Tibial nerve (tissue), 4 donors: ENCODE measurements at regions not wholly inside any gene's neighbourhood (a gene's known extent, or its start where the extent isn't known, plus 50 kb on each side); places are given as distances from the start of the nearest gene placed in this dataset.

ENCODE experiments used
- DNase-seq, 2 donors: peaks; one replicate each; pipeline ENCODE4 v3.0.0-alpha.2; 2019; ENCODE audit warnings: low spot score in 2 of 2
- H3K27ac ChIP-seq, 4 donors: fragments of 200-600 bp; sonication (generic) in 3 of 4; one replicate each; pipeline ENCODE4 v1.5.1; 2017 to 2019; ENCODE audit warnings: mild to moderate bottlenecking in 1 of 4
- H3K27me3 ChIP-seq, 2 donors: fragments of 200-600 bp; sonication (generic) in 1 of 2; one replicate each; pipeline versions ENCODE4 v1.5.1 to v1.6.0; 2017 to 2019
- H3K36me3 ChIP-seq, 3 donors: fragments of 200-600 bp; sonication (generic); one replicate each; pipeline ENCODE4 v1.5.1; 2018 to 2019
- H3K4me1 ChIP-seq, 4 donors: fragments of 200-600 bp; sonication (generic) in 3 of 4; one replicate each; pipeline ENCODE4 v1.5.1; 2017 to 2019
- H3K4me3 ChIP-seq, 4 donors: fragments of 200-600 bp; sonication (generic) in 3 of 4; one replicate each; pipeline ENCODE4 v1.5.1; 2017 to 2019; ENCODE audit warnings: mild to moderate bottlenecking in 1 of 4, moderate library complexity in 1 of 4
- H3K9me3 ChIP-seq, 4 donors: fragments of 200-600 bp; sonication (generic) in 3 of 4; one replicate each; pipeline ENCODE4 v1.5.1; 2017 to 2019
- CTCF ChIP-seq, 5 experiments: fragments of 200-600 bp in 3 of 5; fragments of 450-650 bp in 2 of 5; sonication (generic) in 3 of 5; IDR thresholded peaks; one replicate each; pipeline ENCODE4 v1.5.1; 2016 to 2019; ENCODE audit warnings: antibody characterized with exemption in 5 of 5, mild to moderate bottlenecking in 3 of 5, moderate library complexity in 2 of 5
- EP300 ChIP-seq, 2 donors: sonication (generic); formaldehyde crosslinking; IDR thresholded peaks; one replicate each; pipeline ENCODE4 v1.6.1; 2017; ENCODE audit warnings: antibody characterized with exemption in 2 of 2, mild to moderate bottlenecking in 1 of 2
- POLR2A ChIP-seq, 2 donors: fragments of 450-650 bp; IDR thresholded peaks; one replicate each; pipeline ENCODE4 v1.6.1; 2017; ENCODE audit warnings: antibody characterized with exemption in 2 of 2, mild to moderate bottlenecking in 2 of 2, moderate library complexity in 2 of 2
- WGBS, 2 donors: methylation state at CpG; one replicate each; pipeline ENCODE4 v1.1.5; 2018; 5-methylcytosine and 5-hydroxymethylcytosine counted together

DNA sequence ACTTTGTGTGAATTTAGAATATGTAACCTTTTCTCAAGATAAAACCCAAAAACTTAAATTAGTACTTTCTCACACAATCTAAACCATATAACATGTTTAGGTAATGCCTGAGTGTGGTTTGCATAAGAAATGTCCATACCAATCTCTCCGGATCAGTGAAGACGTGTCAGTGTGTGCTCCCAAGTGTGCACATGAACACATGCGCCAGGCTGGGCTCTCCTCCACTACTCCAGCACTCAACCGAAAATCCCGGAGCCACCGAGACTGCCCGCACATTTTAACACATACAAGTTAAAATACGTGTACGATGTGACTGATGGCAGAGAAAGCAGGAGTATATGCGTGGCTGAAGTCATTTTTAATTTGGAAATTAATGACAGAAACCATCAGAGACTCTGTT, 658.4 kb downstream of the EFNA5 start:
- Histone ChIP-seq H3K4me1 (no peaks in the 10 kb centered on the region), H3K9me3 (no peaks in the 10 kb centered on the region), H3K27me3 (no peaks in the 10 kb centered on the region), H3K4me3 (no peak overlapping the region), H3K27ac (no peak overlapping the region), H3K36me3 (no peaks in the 10 kb centered on the region)
- no peak for DNase-seq
- WGBS, 2 donors = 94% methylated on average over 10 of the region's 10 CpGs
- TF ChIP-seq POLR2A (IDR thresholded peaks at IDR 0.05) (no peak), CTCF (IDR thresholded peaks at IDR 0.05) (no peak), EP300 (IDR thresholded peaks at IDR 0.05) (no peak)

DNA sequence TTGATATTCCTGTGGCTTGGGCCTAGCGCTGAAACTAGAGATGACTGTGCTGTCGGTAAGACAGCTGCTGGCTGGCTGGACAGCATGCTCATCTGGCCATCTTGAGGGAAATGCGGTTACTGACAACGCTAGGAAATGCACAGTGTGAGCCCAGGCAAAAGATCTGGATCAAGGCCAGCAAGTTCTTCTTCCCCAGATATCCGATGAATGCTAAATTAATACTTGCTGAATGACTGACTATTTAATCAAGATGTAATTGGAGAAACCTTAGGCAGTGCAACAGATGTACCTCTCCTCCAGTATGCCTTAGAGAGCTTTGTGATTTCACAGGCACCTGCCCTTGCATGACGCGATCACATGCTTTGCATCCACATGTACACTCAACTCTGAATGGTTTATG, 659.1 kb downstream of the EFNA5 start:
- Histone ChIP-seq H3K9me3 (no peaks in the 10 kb centered on the region), H3K36me3 (no peaks in the 10 kb centered on the region), H3K27ac (no peak overlapping the region), H3K4me3 (no peak overlapping the region), H3K27me3 (no peaks in the 10 kb centered on the region), H3K4me1 (no peaks in the 10 kb centered on the region)
- WGBS, 2 donors = 76 to 80% methylated on average over 7 of the region's 7 CpGs
- TF ChIP-seq CTCF (IDR thresholded peaks at IDR 0.05) (no peak), POLR2A (IDR thresholded peaks at IDR 0.05) (no peak), EP300 (IDR thresholded peaks at IDR 0.05) (no peak)
- no peak for DNase-seq

GRCh38 chr5:107010060-107010459, 660.7 kb downstream of the EFNA5 start:
- no peaks in the 10 kb centered on the region for H3K27me3 ChIP-seq
- 94 to 95% methylated on average over 6 of the region's 6 CpGs for whole genome bisulfite sequencing, 2 donors
- H3K9me3 ChIP-seq = no peaks in the 10 kb centered on the region
- no peaks in the 10 kb centered on the region for H3K4me1 ChIP-seq
- H3K27ac ChIP-seq = no peak overlapping the region
- DNase-seq = no peak
- no peak for TF ChIP-seq EP300 (IDR thresholded peaks at IDR 0.05)
- no peak for TF ChIP-seq POLR2A (IDR thresholded peaks at IDR 0.05)
- TF ChIP-seq CTCF (IDR thresholded peaks at IDR 0.05) = no peak
- H3K4me3 ChIP-seq = no peak overlapping the region
- no peaks in the 10 kb centered on the region for H3K36me3 ChIP-seq

DNA sequence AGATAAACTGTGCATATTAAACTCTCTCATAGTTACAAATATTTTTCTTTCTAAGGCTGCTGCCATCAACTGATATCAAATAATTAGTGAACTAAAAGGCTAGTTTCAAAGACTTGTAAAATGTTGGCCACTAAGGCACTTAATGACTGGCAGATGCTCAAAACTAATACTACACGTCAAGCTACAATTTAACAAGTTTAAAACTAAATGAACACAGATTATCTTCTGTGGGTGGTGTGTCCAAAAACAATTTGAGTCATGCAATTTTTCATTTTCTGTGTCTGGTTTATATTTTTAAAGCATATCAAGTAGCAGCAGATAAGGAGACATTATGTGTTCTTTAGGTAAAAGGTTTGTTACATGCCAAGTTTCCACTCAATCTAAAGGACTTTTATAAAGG, 665.1 kb downstream of the EFNA5 start:
- DNase-seq = no peak
- TF ChIP-seq EP300 (IDR thresholded peaks at IDR 0.05) (no peak), POLR2A (IDR thresholded peaks at IDR 0.05) (no peak), CTCF (IDR thresholded peaks at IDR 0.05) (no peak)
- WGBS, 2 donors = 0 to 22% methylated on average over 1 of the region's 1 CpG

GRCh38 chr5:107005161-107005560, 665.6 kb downstream of the EFNA5 start:
- no peak for TF ChIP-seq CTCF (IDR thresholded peaks at IDR 0.05)
- TF ChIP-seq POLR2A (IDR thresholded peaks at IDR 0.05) = no peak
- no peak for TF ChIP-seq EP300 (IDR thresholded peaks at IDR 0.05)
- Histone ChIP-seq H3K36me3 (no peaks in the 10 kb centered on the region), H3K9me3 (no peaks in the 10 kb centered on the region), H3K27me3 (no peaks in the 10 kb centered on the region), H3K4me1 (no peaks in the 10 kb centered on the region), H3K4me3 (no peak overlapping the region), H3K27ac (no peak overlapping the region)
- DNase-seq = no peak
- WGBS, 2 donors = 83 to 85% methylated on average over 4 of the region's 4 CpGs

More for the DNA sequence above, 665.1 kb downstream of the EFNA5 start:
- Histone ChIP-seq H3K36me3 (no peaks in the 10 kb centered on the region), H3K9me3 (no peaks in the 10 kb centered on the region), H3K4me3 (no peak overlapping the region), H3K4me1 (no peaks in the 10 kb centered on the region), H3K27me3 (no peaks in the 10 kb centered on the region), H3K27ac (no peak overlapping the region)
